NCI-H526 (cell line): ENCODE measurements at regions not wholly inside any gene's neighbourhood (a gene's known extent, or its start where the extent isn't known, plus 50 kb on each side); places are given as distances from the start of the nearest gene placed in this dataset.
"Not testable (repeated sequence)": the region's sequence is repeated elsewhere in the genome, so short reads cannot be mapped to it uniquely, and the experiment has no call there.

ENCODE experiments used
- DNase-seq, 2 experiments: peaks; one replicate each; lab custom pipeline; 2025; lab: John Stamatoyannopoulos, UW

DNA sequence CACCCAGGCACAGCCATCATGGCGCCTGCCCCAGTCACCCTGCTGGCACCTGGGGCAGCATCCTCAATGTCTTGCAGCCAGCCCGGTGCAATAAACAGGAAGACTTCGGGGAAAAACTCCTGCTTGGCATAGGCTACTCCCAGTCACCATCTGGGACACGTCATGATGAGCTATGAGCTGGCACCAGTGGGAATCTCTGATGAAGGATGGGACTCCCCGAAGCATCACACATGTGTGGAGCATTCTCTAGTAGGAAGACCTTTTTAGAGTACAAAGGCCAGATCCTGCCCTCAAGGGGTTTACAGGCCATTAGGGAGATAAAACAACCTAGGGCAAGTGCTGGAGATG is 208.0 kb upstream of the IRF2BP2 start:
- not testable (repeated sequence) for DNase-seq

GRCh38 chr1:234817313-234818039 is 207.5 kb upstream of the IRF2BP2 start:
- DNase-seq: peak; percentile 37 to 66

- DNase-seq: not testable (repeated sequence)
Observed at GRCh38 chr1:234816864-234817263, 206.9 kb upstream of the IRF2BP2 start.

DNA sequence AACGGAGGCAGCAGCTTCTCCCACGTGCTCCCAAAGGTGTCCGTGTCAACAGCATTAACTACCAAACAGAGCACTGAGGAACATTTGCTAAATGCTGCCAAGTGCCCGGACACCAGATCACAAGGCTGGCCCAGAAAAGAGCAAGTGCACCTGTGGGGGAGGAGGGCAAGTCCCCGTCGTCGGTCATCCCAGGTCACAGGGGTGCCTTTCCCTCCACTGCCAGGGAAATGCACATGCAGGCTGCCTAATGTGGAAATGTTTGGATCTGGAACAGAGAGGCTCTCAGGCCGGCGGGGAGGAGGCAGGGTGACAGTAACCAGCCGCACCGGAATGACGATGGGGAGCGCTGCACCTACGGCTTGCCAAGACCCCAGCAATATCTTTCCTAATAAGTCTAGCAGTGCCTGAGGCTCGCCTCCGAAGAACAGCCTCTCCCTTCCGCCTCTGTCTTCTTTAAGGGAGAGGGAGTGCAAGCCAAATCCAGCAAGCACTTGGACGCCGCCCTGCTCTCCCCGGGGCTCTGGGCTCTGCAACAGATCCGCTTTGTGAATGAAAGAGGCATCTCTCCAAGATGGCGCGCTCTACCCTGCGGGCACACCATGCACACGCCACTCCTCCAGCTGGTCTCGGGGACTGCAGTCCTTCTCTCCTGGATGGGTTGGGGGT is 206.3 kb upstream of the IRF2BP2 start:
- DNase-seq: not testable (repeated sequence)

DNA sequence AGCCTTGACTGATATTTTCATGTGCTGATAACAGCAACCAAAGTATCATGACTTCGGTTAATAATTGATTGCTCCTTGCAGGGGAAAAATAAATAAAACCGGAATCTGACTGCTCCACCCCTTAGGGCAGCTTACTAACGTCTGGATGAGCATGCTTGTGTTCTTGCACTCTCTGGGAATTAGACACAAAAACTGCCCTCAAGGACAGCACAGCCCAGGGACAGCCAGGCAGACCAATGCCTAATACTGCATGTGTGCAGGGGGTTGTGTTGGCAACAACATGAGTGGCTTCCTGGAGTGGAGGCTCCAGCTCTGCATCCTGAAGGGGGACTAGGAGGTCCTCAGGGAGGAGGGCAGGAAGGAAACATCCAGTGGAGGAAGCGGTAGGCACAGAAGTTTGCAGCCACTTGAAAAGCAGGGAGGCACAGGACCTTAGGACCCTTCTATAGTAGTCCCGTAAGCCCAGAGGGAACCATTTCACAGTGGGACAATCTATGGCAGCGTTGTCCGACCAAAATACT is 205.4 kb upstream of the IRF2BP2 start:
- not testable (repeated sequence) for DNase-seq

DNA sequence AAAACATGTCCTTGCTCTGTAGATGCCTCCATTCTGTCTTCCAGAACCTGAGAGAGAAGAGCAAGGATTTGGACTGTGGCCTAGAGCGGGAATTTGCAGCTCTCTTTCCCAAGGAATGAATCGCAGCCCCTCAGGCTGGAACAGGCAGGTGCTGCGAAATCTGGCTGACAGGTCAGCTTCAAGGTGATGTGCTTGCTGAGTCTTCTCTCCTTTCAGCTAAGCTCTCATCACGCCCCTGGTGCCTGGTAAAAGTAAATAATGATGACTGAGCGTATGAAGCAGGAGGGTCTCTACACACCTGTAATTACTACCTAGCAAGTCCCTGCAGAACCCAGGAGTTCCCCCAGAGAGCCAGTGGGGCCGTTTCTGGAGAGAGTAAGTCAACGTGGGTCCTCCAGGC is 204.3 kb upstream of the IRF2BP2 start:
- not testable (repeated sequence) for DNase-seq

- DNase-seq: not testable (repeated sequence)
Observed at GRCh38 chr1:234811824-234812223, 201.8 kb upstream of the IRF2BP2 start.

DNA sequence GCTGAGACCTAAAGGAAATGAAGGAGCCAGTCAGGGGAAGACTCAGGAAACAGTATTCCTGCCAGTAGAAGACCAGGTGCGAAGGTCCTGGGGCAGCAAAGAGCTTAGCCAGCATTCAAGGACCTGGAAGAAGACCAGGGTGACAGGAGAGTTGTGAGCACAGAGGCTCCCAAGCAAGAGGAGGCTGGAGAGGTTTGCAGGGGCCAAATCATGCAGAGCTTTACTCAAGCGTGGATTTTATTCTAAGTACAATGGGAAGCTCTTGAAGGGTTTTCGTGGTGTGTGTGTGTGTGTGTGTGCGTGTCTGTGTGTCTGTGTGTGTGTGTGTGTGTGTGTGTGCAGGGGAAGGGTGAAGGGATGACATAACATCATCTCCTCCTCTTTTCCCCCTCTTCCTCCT is 200.7 kb upstream of the IRF2BP2 start:
- not testable (repeated sequence) for DNase-seq

- DNase-seq: not testable (repeated sequence)
Observed at GRCh38 chr1:234809854-234810245, 199.9 kb upstream of the IRF2BP2 start.

DNA sequence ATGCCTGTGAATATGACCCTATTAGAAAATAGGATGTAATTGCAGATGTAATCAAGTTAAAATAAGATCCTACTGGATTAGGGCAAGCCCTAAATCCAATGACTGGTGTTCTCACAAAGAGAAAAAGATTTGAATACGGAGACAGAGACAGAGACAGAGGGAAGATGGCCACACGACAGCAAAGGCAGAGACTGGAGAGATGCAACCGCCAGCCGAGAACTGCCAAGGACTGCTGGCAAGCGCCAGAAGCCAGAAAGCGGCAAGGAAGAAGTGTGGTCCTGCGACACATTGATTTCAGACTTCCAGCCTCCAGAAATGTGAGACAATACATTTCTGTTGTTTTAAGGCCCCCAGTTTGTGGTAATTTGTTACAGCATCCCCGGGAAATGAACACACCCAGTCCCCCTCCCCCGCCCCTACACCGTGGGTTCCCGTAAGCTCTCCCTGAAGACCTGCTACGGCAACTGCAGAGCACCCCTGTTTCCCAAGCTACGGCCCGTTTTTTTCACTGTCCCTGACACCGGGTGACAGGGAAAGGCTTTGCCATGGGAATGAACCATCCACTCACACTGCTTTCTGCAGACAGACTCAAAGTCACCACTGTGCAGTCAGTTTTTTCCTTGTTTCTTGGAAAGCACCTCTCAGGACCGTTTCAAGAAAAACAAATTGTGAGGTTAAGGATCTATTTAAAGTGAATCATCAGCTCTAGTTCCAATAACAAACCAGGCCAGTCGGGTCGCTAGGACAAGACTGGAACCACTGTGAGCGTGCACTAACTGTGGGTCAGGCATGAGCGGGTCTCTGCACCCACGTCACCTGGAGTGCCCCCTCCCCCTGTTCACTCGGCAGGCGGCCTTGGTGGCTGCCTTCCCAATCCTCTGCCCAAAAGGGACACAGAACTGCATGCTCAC is 199.2 kb upstream of the IRF2BP2 start:
- DNase-seq: not testable (repeated sequence)

DNA sequence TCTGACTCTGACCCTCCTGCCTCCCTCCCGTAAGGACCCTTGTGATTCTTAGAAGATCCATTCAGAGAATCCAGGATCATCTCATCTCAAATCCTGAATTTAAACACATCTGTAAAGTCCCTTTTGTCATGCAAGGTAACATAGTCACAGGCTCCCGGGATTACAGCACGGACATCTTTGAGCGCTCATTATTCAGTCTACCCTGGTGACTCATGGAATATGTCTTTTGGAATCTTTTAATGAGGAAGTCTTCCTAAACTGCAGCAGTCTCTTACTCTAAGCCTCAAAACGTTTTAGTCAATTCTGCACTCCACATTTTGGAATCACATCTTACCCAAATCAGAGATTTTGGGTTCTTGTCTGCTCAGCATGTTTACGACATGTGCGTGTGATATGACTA is 198.5 kb upstream of the IRF2BP2 start:
- not testable (repeated sequence) for DNase-seq

DNA sequence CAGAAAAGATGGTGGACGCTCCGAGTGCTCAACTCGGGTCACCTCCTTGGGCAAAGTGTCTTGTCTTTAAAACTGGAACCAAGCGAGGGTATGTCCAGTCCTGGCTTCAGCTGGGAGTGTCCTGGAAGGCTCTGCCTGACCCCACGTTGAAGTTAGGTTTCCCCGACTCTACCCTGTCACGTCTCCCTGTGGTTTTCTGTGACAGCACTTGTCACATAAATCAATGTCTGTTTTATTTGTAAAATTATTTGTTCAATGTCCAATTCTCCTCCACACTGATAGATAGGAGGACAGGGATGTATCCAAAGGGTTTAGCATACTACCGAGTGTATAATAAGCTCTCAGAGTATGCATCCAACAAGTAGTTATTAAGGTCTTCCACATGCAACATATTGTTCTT is 197.7 kb upstream of the IRF2BP2 start:
- DNase-seq: not testable (repeated sequence)

DNA sequence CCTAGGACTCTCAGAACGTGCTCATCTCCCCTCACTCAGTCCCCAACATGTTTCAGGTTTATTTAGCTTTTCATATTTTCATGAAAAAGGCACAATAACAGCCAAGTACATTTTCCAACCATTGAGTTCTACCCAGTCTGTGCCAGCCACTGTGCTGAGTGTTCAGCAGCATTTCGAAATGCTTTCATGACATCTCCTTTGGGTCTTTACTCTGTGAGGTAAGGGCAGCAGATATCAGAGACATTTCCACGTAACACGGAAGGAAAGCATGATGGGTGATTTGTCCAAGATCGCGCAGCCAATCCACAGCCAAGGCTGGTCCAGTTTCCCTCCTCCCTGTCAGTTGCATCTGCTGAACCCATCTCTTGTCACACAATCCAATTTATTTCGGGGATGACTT is 192.6 kb upstream of the IRF2BP2 start:
- not testable (repeated sequence) for DNase-seq

- DNase-seq: not testable (repeated sequence)
Observed at GRCh38 chr1:234801636-234802035, 191.7 kb upstream of the IRF2BP2 start.

GRCh38 chr1:234801147-234801546 is 191.2 kb upstream of the IRF2BP2 start:
- not testable (repeated sequence) for DNase-seq

DNA sequence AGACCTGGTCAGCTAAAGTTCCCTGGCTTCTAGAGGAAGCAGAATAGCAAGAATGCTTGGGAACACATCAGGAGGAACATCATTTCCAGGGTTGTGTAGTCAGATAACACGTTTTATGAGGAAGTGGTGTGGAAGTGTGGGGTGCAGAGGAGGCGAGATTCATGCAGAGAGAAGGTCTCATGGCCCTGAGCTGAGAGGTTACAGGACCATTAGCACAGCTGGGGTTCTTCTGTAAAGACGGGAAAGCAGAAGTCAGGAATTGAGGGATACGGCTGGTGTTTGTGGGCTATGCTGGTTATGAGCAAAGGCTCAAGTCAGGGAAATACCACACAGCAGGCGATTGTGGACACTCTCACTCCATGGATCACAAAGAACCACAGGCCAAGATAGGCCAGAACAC is 190.6 kb upstream of the IRF2BP2 start:
- not testable (repeated sequence) for DNase-seq

DNA sequence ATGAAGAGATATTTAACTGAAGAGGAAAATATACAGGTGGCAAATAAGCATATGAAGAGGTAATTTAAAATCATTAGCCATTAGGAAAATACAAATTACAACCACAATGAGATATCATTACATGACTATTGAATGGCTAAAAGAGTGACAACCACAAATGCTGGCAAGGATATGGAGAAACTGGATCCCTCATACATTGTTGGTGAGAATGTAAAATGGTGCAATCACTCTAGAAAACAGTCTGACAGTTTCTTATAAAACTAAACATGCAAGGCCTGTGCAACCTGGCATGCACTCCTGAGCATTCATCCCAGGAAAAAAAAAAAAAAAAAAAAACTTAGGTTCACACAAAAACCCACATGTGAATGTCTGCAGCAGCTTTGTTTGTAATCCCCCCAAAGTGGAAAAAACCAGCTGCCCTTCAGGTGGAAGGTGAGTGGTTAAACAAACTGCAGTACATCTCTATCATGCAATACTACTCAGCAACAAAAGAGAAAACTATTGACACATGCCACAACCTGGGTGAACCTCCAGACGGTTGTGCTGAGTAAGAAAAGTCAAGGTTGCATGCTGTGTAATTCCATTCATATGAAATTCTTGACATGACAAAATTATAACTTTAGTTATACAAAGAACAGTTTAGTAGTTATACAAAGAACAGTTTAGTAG is 189.2 kb upstream of the IRF2BP2 start:
- DNase-seq: not testable (repeated sequence)

GRCh38 chr1:234797216-234797615 is 187.2 kb upstream of the IRF2BP2 start:
- not testable (repeated sequence) for DNase-seq

DNA sequence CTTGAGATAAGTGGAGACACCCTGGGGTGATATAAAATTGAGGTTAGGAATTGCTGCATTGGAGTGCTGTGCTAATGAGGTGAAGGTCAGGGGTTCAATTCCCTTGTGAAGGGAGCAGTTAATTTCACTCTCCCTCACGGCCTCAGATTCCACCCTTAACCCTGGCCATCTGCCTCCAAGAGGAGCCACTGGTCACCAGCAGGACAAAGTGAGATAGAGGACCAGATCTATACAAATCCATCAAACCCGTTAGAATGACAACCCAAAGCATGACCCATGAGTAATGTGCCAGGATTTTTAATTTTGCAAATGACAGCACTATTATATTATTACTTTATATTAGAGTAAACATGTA is 186.4 kb upstream of the IRF2BP2 start:
- DNase-seq: not testable (repeated sequence)

GRCh38 chr1:234795711-234796437 is 185.9 kb upstream of the IRF2BP2 start:
- DNase-seq: not testable (repeated sequence)

GRCh38 chr1:234795007-234795406 is 185.0 kb upstream of the IRF2BP2 start:
- DNase-seq: not testable (repeated sequence)
